ENCODE measurements at regions not wholly inside any gene's neighbourhood (a gene's known extent, or its start where the extent isn't known, plus 50 kb on each side); places are given as distances from the start of the nearest gene placed in this dataset.

DNA sequence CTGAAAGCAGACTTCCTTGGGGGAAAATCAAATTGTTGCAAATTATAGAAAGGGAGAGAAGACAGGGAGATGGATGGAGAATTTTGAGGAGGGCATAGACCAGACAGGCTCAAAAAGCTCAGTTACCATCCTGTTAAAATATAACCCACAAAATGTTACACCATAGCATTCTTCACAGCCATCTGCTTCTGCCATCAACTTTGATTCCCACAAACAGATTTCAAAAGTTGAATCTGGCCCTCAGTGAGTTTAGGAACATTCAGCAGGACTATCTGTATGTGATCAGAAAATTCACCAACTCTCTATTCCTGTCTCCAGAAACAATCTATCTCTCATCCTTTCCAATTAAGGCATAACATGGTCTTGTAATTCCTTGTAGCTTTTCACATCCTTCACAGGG lies 159.8 kb upstream of the CCDC68 start:
- H3K36me3 Mint-ChIP-seq (ENCODE audit: low read depth), result no peaks in the 10 kb centered on the region
- no peaks in the 10 kb centered on the region for H3K27me3 Mint-ChIP-seq (ENCODE audit: low read depth)
- TF ChIP-seq, protein P1, sequence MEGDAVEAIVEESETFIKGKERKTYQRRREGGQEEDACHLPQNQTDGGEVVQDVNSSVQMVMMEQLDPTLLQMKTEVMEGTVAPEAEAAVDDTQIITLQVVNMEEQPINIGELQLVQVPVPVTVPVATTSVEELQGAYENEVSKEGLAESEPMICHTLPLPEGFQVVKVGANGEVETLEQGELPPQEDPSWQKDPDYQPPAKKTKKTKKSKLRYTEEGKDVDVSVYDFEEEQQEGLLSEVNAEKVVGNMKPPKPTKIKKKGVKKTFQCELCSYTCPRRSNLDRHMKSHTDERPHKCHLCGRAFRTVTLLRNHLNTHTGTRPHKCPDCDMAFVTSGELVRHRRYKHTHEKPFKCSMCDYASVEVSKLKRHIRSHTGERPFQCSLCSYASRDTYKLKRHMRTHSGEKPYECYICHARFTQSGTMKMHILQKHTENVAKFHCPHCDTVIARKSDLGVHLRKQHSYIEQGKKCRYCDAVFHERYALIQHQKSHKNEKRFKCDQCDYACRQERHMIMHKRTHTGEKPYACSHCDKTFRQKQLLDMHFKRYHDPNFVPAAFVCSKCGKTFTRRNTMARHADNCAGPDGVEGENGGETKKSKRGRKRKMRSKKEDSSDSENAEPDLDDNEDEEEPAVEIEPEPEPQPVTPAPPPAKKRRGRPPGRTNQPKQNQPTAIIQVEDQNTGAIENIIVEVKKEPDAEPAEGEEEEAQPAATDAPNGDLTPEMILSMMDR (IDR thresholded peaks at IDR 0.05), result no peak
- peaks cover 3% of the 10 kb centered on the region for H3K9me3 Mint-ChIP-seq (ENCODE audit: low read depth)
- no peak overlapping the region for H3K4me3 Mint-ChIP-seq (ENCODE audit: unreplicated experiment)
- no peak overlapping the region for H3K27ac Mint-ChIP-seq (ENCODE audit: unreplicated experiment)
- H3K4me1 Mint-ChIP-seq (ENCODE audit: low read depth), result peaks cover 2% of the 10 kb centered on the region
- DNase-seq (ENCODE audit: low spot score), result no peak

GRCh38 chr18:55116863-55117262 lies 157.6 kb upstream of the CCDC68 start:
- Mint-ChIP-seq H3K36me3 (ENCODE audit: low read depth) (no peaks in the 10 kb centered on the region), H3K27ac (ENCODE audit: unreplicated experiment) (no peak overlapping the region), H3K27me3 (ENCODE audit: low read depth) (no peaks in the 10 kb centered on the region), H3K4me3 (ENCODE audit: unreplicated experiment) (no peak overlapping the region), H3K9me3 (ENCODE audit: low read depth) (peaks cover 3% of the 10 kb centered on the region), H3K4me1 (ENCODE audit: low read depth) (no peaks in the 10 kb centered on the region)
- TF ChIP-seq, protein P1 (IDR thresholded peaks at IDR 0.05), result no peak
- no peak for DNase-seq (ENCODE audit: low spot score)

DNA sequence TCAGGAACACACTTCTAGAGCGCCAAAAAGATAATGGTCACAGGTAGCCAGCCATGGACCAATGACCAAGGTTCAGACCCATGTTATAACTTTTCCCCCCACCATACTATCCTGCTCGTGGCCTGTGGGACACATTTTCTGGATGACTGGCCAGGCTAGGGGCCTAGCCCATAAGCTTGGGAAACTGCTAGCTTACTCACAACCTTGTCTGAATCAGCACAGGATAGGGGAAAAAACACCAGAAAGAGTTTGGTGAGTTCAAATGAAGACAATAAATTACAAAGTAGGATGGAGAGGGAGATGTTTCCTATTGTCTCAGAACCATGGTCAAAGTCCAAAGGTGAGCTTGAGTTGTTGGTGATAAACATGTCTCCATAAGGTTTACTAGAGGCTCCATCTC lies 156.3 kb upstream of the CCDC68 start:
- no peak overlapping the region for H3K27ac Mint-ChIP-seq (ENCODE audit: unreplicated experiment)
- H3K9me3 Mint-ChIP-seq (ENCODE audit: low read depth), result peaks cover 3% of the 10 kb centered on the region
- H3K4me1 Mint-ChIP-seq (ENCODE audit: low read depth), result peaks cover 10% of the 10 kb centered on the region
- DNase-seq (ENCODE audit: low spot score), result no peak
- no peaks in the 10 kb centered on the region for H3K27me3 Mint-ChIP-seq (ENCODE audit: low read depth)
- H3K4me3 Mint-ChIP-seq (ENCODE audit: unreplicated experiment), result no peak overlapping the region
- TF ChIP-seq, protein P1 (IDR thresholded peaks at IDR 0.05), result no peak
- H3K36me3 Mint-ChIP-seq (ENCODE audit: low read depth), result no peaks in the 10 kb centered on the region

- no peaks in the 10 kb centered on the region for H3K27me3 Mint-ChIP-seq (ENCODE audit: low read depth)
- TF ChIP-seq, protein P1 (IDR thresholded peaks at IDR 0.05), result no peak
- no peak overlapping the region for H3K4me3 Mint-ChIP-seq (ENCODE audit: unreplicated experiment)
Measured at GRCh38 chr18:55114876-55115275, 155.6 kb upstream of the CCDC68 start.

GRCh38 chr18:55113800-55114199 lies 154.5 kb upstream of the CCDC68 start:
- TF ChIP-seq, protein P1 (IDR thresholded peaks at IDR 0.05), result no peak
- Mint-ChIP-seq H3K36me3 (ENCODE audit: low read depth) (no peaks in the 10 kb centered on the region), H3K4me3 (ENCODE audit: unreplicated experiment) (no peak overlapping the region), H3K9me3 (ENCODE audit: low read depth) (no peaks in the 10 kb centered on the region), H3K27ac (ENCODE audit: unreplicated experiment) (no peak overlapping the region), H3K4me1 (ENCODE audit: low read depth) (peaks cover 14% of the 10 kb centered on the region), H3K27me3 (ENCODE audit: low read depth) (no peaks in the 10 kb centered on the region)
- DNase-seq (ENCODE audit: low spot score), result no peak

More at GRCh38 chr18:55114876-55115275, 155.6 kb upstream of the CCDC68 start:
- no peak overlapping the region for H3K27ac Mint-ChIP-seq (ENCODE audit: unreplicated experiment)
- H3K4me1 Mint-ChIP-seq (ENCODE audit: low read depth), result peaks cover 14% of the 10 kb centered on the region
- H3K36me3 Mint-ChIP-seq (ENCODE audit: low read depth), result no peaks in the 10 kb centered on the region
- H3K9me3 Mint-ChIP-seq (ENCODE audit: low read depth), result peaks cover 3% of the 10 kb centered on the region
- no peak for DNase-seq (ENCODE audit: low spot score)
